Thyroid gland (tissue), 4 donors: ENCODE measurements at regions not wholly inside any gene's neighbourhood (a gene's known extent, or its start where the extent isn't known, plus 50 kb on each side); places are given as distances from the start of the nearest gene placed in this dataset.

ENCODE experiments used
- DNase-seq, 2 donors: peaks; one replicate each; pipeline ENCODE4 v3.0.0-alpha.2; 2019
- H3K27ac ChIP-seq, 3 donors: fragments of 200-600 bp; sonication (generic); 1 replicate in 2 of 3; 2 replicates in 1 of 3; pipeline ENCODE4 v1.5.1; 2016 to 2019; ENCODE audit warnings: mild to moderate bottlenecking in 1 of 3, moderate library complexity in 1 of 3
- H3K27me3 ChIP-seq: fragments of 200-600 bp; sonication (generic); one replicate; pipeline ENCODE4 v1.5.1; 2019
- H3K36me3 ChIP-seq, 2 donors: fragments of 200-600 bp; sonication (generic); one replicate each; pipeline ENCODE4 v1.5.1; 2016 to 2019
- H3K4me1 ChIP-seq, 2 donors: fragments of 200-600 bp; sonication (generic); one replicate each; pipeline ENCODE4 v1.5.1; 2017 to 2019
- H3K4me3 ChIP-seq, 3 donors: fragments of 200-600 bp; sonication (generic); replicated peaks in 1 of 3; 1 replicate in 2 of 3; 2 replicates in 1 of 3; pipeline ENCODE4 v1.5.1; 2016; ENCODE audit warnings: mild to moderate bottlenecking in 1 of 3
- H3K9me3 ChIP-seq: fragments of 200-600 bp; sonication (generic); one replicate; pipeline ENCODE4 v1.5.1; 2017
- POLR2A ChIP-seq, 2 donors: fragments of 450-650 bp; IDR thresholded peaks; one replicate each; pipeline ENCODE4 v1.6.1; 2017; ENCODE audit warnings: antibody characterized with exemption in 2 of 2, mild to moderate bottlenecking in 2 of 2, moderate library complexity in 1 of 2
- WGBS, 2 donors: methylation state at CpG; one replicate each; pipeline ENCODE4 v1.1.5; 2017; 5-methylcytosine and 5-hydroxymethylcytosine counted together
- intact Hi-C: fragments of 100-400 bp; cut with DNase I; formaldehyde crosslinking; loops from one replicate; pipeline ENCODE4 v1.15.1; 2023
- TF ChIP-seq, protein P1 (sequence below), 6 experiments: fragments of 200-600 bp in 3 of 6; fragments of 450-650 bp in 3 of 6; sonication (generic) in 3 of 6; IDR thresholded peaks; one replicate each; pipeline ENCODE4 v1.5.1; 2016 to 2019; ENCODE audit warnings: antibody characterized with exemption in 6 of 6, mild to moderate bottlenecking in 2 of 6, inconsistent platforms in 1 of 6, moderate library complexity in 1 of 6

DNA sequence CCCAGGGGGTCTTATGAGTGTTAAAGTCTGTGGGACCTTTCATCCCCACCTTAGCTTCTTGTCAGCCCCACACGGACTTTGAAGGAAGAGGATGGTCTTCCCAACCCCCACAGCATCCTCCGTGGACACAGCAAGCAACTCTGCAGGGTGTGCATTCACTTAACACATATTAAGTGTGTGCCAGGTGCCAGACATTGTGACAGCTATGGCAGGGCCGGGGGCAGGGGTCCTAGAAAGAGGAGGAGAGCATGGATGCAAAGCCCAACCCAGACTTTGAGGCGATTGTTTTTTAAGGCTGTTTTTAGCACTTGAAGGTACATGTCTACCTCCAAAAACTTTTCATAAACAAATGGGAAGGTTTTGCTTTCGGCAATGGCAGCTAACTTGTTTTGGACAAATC, 121.6 kb upstream of the KCNG1 start:
- H3K36me3 ChIP-seq: no peaks in the 10 kb centered on the region
- intact Hi-C loops: no loop called here
- H3K27me3 ChIP-seq: no peaks in the 10 kb centered on the region
- no peak for DNase-seq
- WGBS, 2 donors: 52 to 55% methylated on average over 5 of the region's 5 CpGs
- no peak for TF ChIP-seq POLR2A (IDR thresholded peaks at IDR 0.05)
- TF ChIP-seq, protein P1, sequence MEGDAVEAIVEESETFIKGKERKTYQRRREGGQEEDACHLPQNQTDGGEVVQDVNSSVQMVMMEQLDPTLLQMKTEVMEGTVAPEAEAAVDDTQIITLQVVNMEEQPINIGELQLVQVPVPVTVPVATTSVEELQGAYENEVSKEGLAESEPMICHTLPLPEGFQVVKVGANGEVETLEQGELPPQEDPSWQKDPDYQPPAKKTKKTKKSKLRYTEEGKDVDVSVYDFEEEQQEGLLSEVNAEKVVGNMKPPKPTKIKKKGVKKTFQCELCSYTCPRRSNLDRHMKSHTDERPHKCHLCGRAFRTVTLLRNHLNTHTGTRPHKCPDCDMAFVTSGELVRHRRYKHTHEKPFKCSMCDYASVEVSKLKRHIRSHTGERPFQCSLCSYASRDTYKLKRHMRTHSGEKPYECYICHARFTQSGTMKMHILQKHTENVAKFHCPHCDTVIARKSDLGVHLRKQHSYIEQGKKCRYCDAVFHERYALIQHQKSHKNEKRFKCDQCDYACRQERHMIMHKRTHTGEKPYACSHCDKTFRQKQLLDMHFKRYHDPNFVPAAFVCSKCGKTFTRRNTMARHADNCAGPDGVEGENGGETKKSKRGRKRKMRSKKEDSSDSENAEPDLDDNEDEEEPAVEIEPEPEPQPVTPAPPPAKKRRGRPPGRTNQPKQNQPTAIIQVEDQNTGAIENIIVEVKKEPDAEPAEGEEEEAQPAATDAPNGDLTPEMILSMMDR (IDR thresholded peaks at IDR 0.05): no peak
- H3K27ac ChIP-seq: no peak overlapping the region
- H3K9me3 ChIP-seq: no peaks in the 10 kb centered on the region
- no peak overlapping the region for H3K4me3 ChIP-seq
- H3K4me1 ChIP-seq: no peaks in the 10 kb centered on the region

DNA sequence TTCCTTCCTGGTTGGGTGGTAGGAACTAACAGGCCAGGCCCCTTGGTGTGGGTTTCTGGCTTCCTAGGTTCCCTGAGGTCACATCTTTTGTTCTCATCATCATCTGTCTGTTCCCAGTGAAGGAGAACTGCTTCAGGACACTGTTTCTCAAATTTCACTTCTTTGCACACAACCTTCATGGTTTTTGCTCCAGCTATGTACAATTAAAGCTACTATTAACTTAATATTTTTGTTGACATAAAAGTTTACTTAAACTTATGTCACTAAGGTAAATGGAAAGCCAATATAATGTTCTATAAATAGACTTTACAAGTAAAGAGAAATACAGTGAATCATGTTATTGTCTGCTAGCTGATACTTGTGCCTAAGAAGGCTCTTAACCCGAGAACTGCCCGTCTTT, 120.7 kb upstream of the KCNG1 start:
- Histone ChIP-seq H3K4me1 (no peaks in the 10 kb centered on the region), H3K36me3 (no peaks in the 10 kb centered on the region), H3K27ac (no peak overlapping the region), H3K27me3 (no peaks in the 10 kb centered on the region), H3K4me3 (no peak overlapping the region), H3K9me3 (no peaks in the 10 kb centered on the region)
- TF ChIP-seq, protein P1 (IDR thresholded peaks at IDR 0.05): no peak
- no peak for TF ChIP-seq POLR2A (IDR thresholded peaks at IDR 0.05)
- intact Hi-C loops: no loop called here
- 77 to 80% methylated on average over 2 of the region's 2 CpGs for WGBS, 2 donors
- no peak for DNase-seq

DNA sequence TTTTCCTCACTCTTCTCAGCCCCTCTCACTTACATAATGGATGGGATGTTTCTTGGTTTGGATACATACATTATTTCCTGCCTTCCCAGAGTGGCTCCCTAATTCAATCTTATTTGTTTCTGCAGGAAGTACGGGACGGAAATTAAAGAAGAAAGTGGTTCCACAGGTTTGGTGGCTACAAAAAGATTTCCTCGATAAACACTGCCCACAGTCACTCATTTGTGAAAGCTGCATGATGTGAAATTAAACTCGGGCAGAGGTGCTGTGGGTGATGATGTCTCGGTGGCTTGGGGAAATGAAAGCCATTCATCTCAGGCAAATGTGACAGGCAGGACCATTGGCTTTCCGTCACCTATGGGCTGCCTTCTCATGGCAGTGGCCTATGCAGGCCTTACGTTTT, 119.5 kb upstream of the KCNG1 start:
- DNase-seq: no peak
- Histone ChIP-seq H3K27ac (no peak overlapping the region), H3K9me3 (no peaks in the 10 kb centered on the region), H3K36me3 (no peaks in the 10 kb centered on the region), H3K4me1 (no peaks in the 10 kb centered on the region), H3K4me3 (no peak overlapping the region), H3K27me3 (no peaks in the 10 kb centered on the region)
- TF ChIP-seq, protein P1 (IDR thresholded peaks at IDR 0.05): no peak
- no peak for TF ChIP-seq POLR2A (IDR thresholded peaks at IDR 0.05)
- 48 to 55% methylated on average over 7 of the region's 7 CpGs for WGBS, 2 donors
- intact Hi-C loops: no loop called here

DNA sequence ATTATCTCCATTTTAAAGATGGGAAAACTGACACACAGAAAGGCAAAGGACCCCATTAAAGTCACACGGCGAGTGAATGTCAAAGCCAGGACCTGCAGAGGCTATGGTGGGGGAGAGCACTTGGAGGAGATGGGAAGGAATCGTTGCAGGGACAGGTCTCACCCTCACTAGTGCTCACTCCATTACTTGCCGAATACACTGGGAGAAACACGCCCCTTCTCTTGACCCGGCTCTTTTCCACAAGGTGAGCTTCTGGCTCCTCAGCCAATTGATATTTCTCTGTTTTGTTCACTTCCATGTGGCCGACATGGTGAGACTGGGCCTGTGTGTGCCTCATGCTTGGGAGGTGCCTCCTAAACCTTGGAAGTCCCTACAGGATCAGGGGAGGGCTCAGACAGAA, 117.8 kb upstream of the KCNG1 start:
- intact Hi-C loops: no loop called here
- Histone ChIP-seq H3K36me3 (no peaks in the 10 kb centered on the region), H3K9me3 (no peaks in the 10 kb centered on the region), H3K4me3 (no peak overlapping the region), H3K27me3 (no peaks in the 10 kb centered on the region), H3K4me1 (no peaks in the 10 kb centered on the region), H3K27ac (no peak overlapping the region)
- no peak for DNase-seq
- no peak for TF ChIP-seq POLR2A (IDR thresholded peaks at IDR 0.05)
- TF ChIP-seq, protein P1 (IDR thresholded peaks at IDR 0.05): no peak
- 94 to 96% methylated on average over 7 of the region's 7 CpGs for WGBS, 2 donors

DNA sequence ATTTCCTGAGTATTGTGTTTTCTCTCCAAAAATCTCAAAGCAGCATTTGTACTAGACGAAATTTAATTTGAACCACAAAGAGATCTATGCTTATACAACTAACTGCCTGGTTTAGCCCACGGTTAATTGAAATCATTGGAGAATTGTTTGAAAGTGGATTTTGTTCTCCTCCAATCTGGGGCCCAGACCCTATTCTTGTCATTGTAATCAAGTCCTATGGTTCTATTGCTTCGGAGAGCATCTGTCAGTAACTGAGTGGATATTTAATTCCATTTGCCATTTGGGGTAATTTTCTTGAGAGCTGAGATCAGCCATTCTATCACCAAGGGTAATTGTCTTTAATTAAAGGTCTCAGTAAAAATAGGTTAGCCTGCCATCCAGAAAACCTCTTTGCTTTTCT, 117.0 kb upstream of the KCNG1 start:
- intact Hi-C loops: no loop called here
- Histone ChIP-seq H3K27ac (no peak overlapping the region), H3K9me3 (no peaks in the 10 kb centered on the region), H3K27me3 (no peaks in the 10 kb centered on the region), H3K36me3 (no peaks in the 10 kb centered on the region), H3K4me3 (no peak overlapping the region), H3K4me1 (no peaks in the 10 kb centered on the region)
- WGBS, 2 donors: 79 to 86% methylated on average over 3 of the region's 3 CpGs
- DNase-seq: no peak
- TF ChIP-seq POLR2A (IDR thresholded peaks at IDR 0.05): no peak
- TF ChIP-seq, protein P1 (IDR thresholded peaks at IDR 0.05): no peak
